GM12878 (cell line): ENCODE measurements at regions not wholly inside any gene's neighbourhood (a gene's known extent, or its start where the extent isn't known, plus 50 kb on each side); places are given as distances from the start of the nearest gene placed in this dataset.

Source experiments
- ATAC-seq: fragments of 200-7000 bp; cut with Tn5 transposase; 3 replicates; pipeline ENCODE4 v1.9.1; 2020; ENCODE audit warnings: mild to moderate bottlenecking, moderate library complexity
- BruUV-seq: library from RNA; stranded (reverse); fragments of 400-500 nt; replicated peaks from 2 replicates; lab custom pipeline; 2021; lab: Mats Ljungman, UMichigan
- CTCF ChIA-PET: fragments of 300-600 bp; sonication (Branson Sonifier 250); formaldehyde crosslinking; extraction: SDS; loops from one replicate; lab custom pipeline; 2021; ENCODE audit warnings: inconsistent platforms; lab: Yijun Ruan, JAX
- POLR2A ChIA-PET: fragments of 350-600 bp; formaldehyde crosslinking; extraction: SDS; loops from one replicate; lab custom pipeline; 2021; ENCODE audit warnings: inconsistent platforms; lab: Charles Lee
- RAD21 ChIA-PET: fragments of 300-600 bp; sonication (Branson Sonifier 250); formaldehyde crosslinking; loops from one replicate; lab custom pipeline; 2023; ENCODE audit warnings: antibody characterized with exemption; ENCODE audit not compliant: unreplicated experiment; lab: Charles Lee
- SMC1A ChIA-PET: fragments of 300-600 bp; sonication (Branson Sonifier 250); formaldehyde crosslinking; loops from one replicate; lab custom pipeline; 2023; ENCODE audit not compliant: unreplicated experiment, uncharacterized antibody; lab: Charles Lee
- DNase-seq: peaks from one replicate; pipeline ENCODE4 v3.0.0-alpha.2; 2011; ENCODE audit warnings: low read depth, low spot score
- FAIRE-seq: peaks from 3 replicates; lab custom pipeline; 2011; peaks lifted over from hg19 to GRCh38; lab: Jason Lieb, UNC
- H2AFZ ChIP-seq: 2 replicates; pipeline ENCODE4 v1.6.0; 2011; ENCODE audit warnings: low read depth, low read length, control low read depth; ENCODE audit not compliant: control insufficient read depth
- H3K27ac ChIP-seq: 2 replicates; pipeline ENCODE4 v1.5.1; 2011; ENCODE audit warnings: control low read depth; ENCODE audit not compliant: control insufficient read depth, insufficient read depth
- H3K27me3 ChIP-seq, 2 experiments: replicated peaks in 1 of 2; 2 replicates each; pipeline versions ENCODE4 v1.6.0 to v1.6.1; 2011; ENCODE audit warnings: low read length in 1 of 2; ENCODE audit not compliant: control insufficient read depth in 2 of 2, insufficient read depth in 2 of 2
- H3K36me3 ChIP-seq, 2 experiments: 2 replicates each; pipeline ENCODE4 v1.5.1; 2011; ENCODE audit warnings: low read length in 1 of 2; ENCODE audit not compliant: control insufficient read depth in 2 of 2, insufficient read depth in 2 of 2
- H3K4me1 ChIP-seq: 2 replicates; pipeline ENCODE4 v1.6.1; 2011; ENCODE audit warnings: mild to moderate bottlenecking, low read length, moderate library complexity, mixed read lengths; ENCODE audit not compliant: control insufficient read depth, insufficient read depth
- H3K4me2 ChIP-seq: 2 replicates; pipeline ENCODE4 v1.6.0; 2011; ENCODE audit warnings: control low read depth; ENCODE audit not compliant: control insufficient read depth, insufficient read depth
- H3K4me3 ChIP-seq: fragments of 200-600 bp; sonication (generic); 2 replicates; pipeline ENCODE4 v1.5.1; 2016
- H3K79me2 ChIP-seq: 2 replicates; pipeline ENCODE4 v1.6.0; 2011; ENCODE audit warnings: low read length; ENCODE audit not compliant: control insufficient read depth, insufficient read depth
- H3K9ac ChIP-seq: 2 replicates; pipeline ENCODE4 v1.8.0; 2011; ENCODE audit warnings: low read length, control low read depth, mixed read lengths; ENCODE audit not compliant: control insufficient read depth, insufficient read depth
- H3K9me3 ChIP-seq: replicated peaks from 3 replicates; pipeline ENCODE4 v1.5.1; 2011; ENCODE audit warnings: mild to moderate bottlenecking, low read length; ENCODE audit not compliant: control insufficient read depth, insufficient read depth
- H4K20me1 ChIP-seq: 2 replicates; pipeline ENCODE4 v1.6.0; 2011; ENCODE audit not compliant: control insufficient read depth, insufficient read depth
- CEBPB ChIP-seq, 2 experiments: fragments of 150-350 bp in 1 of 2; IDR thresholded peaks; 2 replicates each; pipeline ENCODE4 v1.6.1; 2012 to 2014; ENCODE audit warnings: low read depth in 2 of 2, low read length in 2 of 2, borderline replicate concordance in 1 of 2, inconsistent platforms in 1 of 2
- CHD2 ChIP-seq: IDR thresholded peaks from 2 replicates; pipeline ENCODE4 v1.6.1; 2011; ENCODE audit warnings: low read depth, low read length, improper control_type of control experiment, borderline replicate concordance
- CHD4 ChIP-seq: fragments of 200-600 bp; sonication (generic); IDR thresholded peaks from 2 replicates; pipeline ENCODE4 v1.6.1; 2016; ENCODE audit warnings: mild to moderate bottlenecking
- ESRRA ChIP-seq: IDR thresholded peaks from 2 replicates; pipeline ENCODE4 v1.6.1; 2012; ENCODE audit warnings: mild to moderate bottlenecking, low read length, improper control_type of control experiment
- FOXK2 ChIP-seq: fragments of 450-650 bp; IDR thresholded peaks from 2 replicates; pipeline ENCODE4 v1.6.1; 2017; ENCODE audit warnings: mild to moderate bottlenecking, moderate library complexity
- JUNB ChIP-seq: IDR thresholded peaks from 2 replicates; pipeline ENCODE4 v1.6.1; 2016; ENCODE audit warnings: antibody characterized with exemption, mild to moderate bottlenecking
- MXI1 ChIP-seq: fragments of 150-350 bp; IDR thresholded peaks from 2 replicates; pipeline ENCODE4 v1.6.1; 2011; ENCODE audit warnings: low read depth, mild to moderate bottlenecking, inconsistent platforms, low read length, improper control_type of control experiment
- NBN ChIP-seq: fragments of 450-650 bp; IDR thresholded peaks from 2 replicates; pipeline ENCODE4 v1.6.1; 2016
- NR2C1 ChIP-seq: fragments of 450-650 bp; IDR thresholded peaks from 2 replicates; pipeline ENCODE4 v1.6.1; 2017; ENCODE audit warnings: antibody characterized with exemption, mild to moderate bottlenecking, moderate library complexity
- RAD21 ChIP-seq: IDR thresholded peaks from 2 replicates; pipeline ENCODE4 v1.6.1; 2011; ENCODE audit warnings: mild to moderate bottlenecking, low read depth, low read length, moderate library complexity; ENCODE audit not compliant: insufficient read depth
- SMAD5 ChIP-seq: IDR thresholded peaks from 2 replicates; pipeline ENCODE4 v1.6.1; 2016; ENCODE audit warnings: antibody characterized with exemption, low read depth
- TAF1 ChIP-seq: IDR thresholded peaks from 2 replicates; pipeline ENCODE4 v1.6.1; 2011; ENCODE audit warnings: mild to moderate bottlenecking, low read depth, low read length, borderline replicate concordance
- TCF3 ChIP-seq: IDR thresholded peaks from 2 replicates; pipeline ENCODE4 v1.6.1; 2012; ENCODE audit warnings: low read depth, mild to moderate bottlenecking, low read length, borderline replicate concordance; ENCODE audit not compliant: insufficient read depth
- ZNF622 ChIP-seq: fragments of 450-650 bp; IDR thresholded peaks from 2 replicates; pipeline ENCODE4 v1.6.1; 2017; ENCODE audit warnings: mild to moderate bottlenecking, inconsistent platforms
- WGBS: methylation state at CpG from one replicate; pipeline ENCODE4 v1.1.6; 2016; ENCODE audit warnings: low lambda C conversion rate; ENCODE audit not compliant: insufficient replicate concordance, insufficient coverage; ENCODE audit errors: missing lambda C conversion rate; 5-methylcytosine and 5-hydroxymethylcytosine counted together
- in situ Hi-C: fragments of 300-500 bp; cut with MboI; formaldehyde crosslinking; loops from 9 replicates; pipeline ENCODE4 v1.14.3; 2018; ENCODE audit warnings: mixed read lengths
- intact Hi-C: fragments of 100-400 bp; cut with micrococcal nuclease; formaldehyde crosslinking; loops from one replicate; pipeline ENCODE4 v1.14.2; 2022; ENCODE audit not compliant: unreplicated experiment
- TF ChIP-seq, protein P1 (sequence below): fragments of 450-650 bp; IDR thresholded peaks from 2 replicates; pipeline ENCODE4 v1.6.1; 2017; ENCODE audit warnings: mild to moderate bottlenecking, low read depth, inconsistent platforms; ENCODE audit not compliant: poor library complexity, severe bottlenecking

DNA sequence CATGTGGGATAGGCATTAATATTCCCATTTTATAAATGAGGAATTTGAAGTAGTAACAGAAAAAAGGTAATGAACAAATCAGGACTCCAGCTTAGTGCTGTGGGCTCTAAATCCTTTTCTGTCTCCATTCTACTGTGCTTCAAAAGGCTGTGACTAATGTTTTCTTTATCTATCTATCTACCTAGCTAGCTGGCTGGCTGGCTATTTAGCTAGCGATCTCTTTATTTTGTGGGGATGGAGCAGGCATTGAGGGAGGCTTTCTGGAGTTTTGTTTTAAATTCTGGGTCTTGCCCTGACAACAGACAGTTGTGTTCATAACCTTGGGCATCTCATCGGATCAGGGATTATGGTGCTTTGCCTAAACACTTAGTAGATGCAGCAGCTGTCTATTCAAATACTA lies 139.2 kb downstream of the SOX4 start:
- ChIA-PET RAD21 (interaction anchor here (0.8 kb wide), 1 partner anchor 16 kb away, joined by 3 read pairs; no protein-coding TSS in a partner anchor), POLR2A (interaction anchor here (0.6 kb wide), 1 partner anchor 936 kb away, joined by 4 read pairs; no protein-coding TSS in a partner anchor), SMC1A (no interaction called here), CTCF (no interaction called here)
- H3K4me3 ChIP-seq = no peak overlapping the region
- H3K9ac ChIP-seq = no peak overlapping the region
- FAIRE-seq = no peak
- H2AFZ ChIP-seq = no peak overlapping the region
- no peaks in the 10 kb centered on the region for H3K79me2 ChIP-seq
- whole genome bisulfite sequencing = 19% methylated on average over 2 of the region's 2 CpGs
- BruUV-seq = no TSS peak
- no peak for DNase-seq
- no peak for ATAC-seq
- in situ Hi-C loops = no loop called here
- H3K27ac ChIP-seq = no peak overlapping the region
- intact Hi-C loops = loop anchor here (5.0 kb wide), 1 partner anchor 135 kb away; no protein-coding TSS in a partner anchor
- H3K4me1 ChIP-seq = no peaks in the 10 kb centered on the region
- H3K9me3 ChIP-seq = no peaks in the 10 kb centered on the region
- no peak overlapping the region for H3K4me2 ChIP-seq
- no peaks in the 10 kb centered on the region for H4K20me1 ChIP-seq
- TF ChIP-seq MXI1 (no peak), RAD21 (no peak), NR2C1 (no peak), CHD2 (no peak), SMAD5 (no peak), NBN (no peak), FOXK2 (no peak), CHD4 (no peak), ESRRA (no peak), CEBPB (IDR thresholded peaks at IDR 0.05; ENCODE audit: borderline replicate concordance in 1 of 2, low read depth in 2 of 2, low read length in 2 of 2) (no peak), TCF3 (no peak), JUNB (no peak), TAF1 (no peak), ZNF622 (no peak)
- TF ChIP-seq, protein P1, sequence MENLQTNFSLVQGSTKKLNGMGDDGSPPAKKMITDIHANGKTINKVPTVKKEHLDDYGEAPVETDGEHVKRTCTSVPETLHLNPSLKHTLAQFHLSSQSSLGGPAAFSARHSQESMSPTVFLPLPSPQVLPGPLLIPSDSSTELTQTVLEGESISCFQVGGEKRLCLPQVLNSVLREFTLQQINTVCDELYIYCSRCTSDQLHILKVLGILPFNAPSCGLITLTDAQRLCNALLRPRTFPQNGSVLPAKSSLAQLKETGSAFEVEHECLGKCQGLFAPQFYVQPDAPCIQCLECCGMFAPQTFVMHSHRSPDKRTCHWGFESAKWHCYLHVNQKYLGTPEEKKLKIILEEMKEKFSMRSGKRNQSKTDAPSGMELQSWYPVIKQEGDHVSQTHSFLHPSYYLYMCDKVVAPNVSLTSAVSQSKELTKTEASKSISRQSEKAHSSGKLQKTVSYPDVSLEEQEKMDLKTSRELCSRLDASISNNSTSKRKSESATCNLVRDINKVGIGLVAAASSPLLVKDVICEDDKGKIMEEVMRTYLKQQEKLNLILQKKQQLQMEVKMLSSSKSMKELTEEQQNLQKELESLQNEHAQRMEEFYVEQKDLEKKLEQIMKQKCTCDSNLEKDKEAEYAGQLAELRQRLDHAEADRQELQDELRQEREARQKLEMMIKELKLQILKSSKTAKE = no peak
- no peaks in the 10 kb centered on the region for H3K27me3 ChIP-seq
- no peaks in the 10 kb centered on the region for H3K36me3 ChIP-seq
